ENCODE measurements at regions not wholly inside any gene's neighbourhood (a gene's known extent, or its start where the extent isn't known, plus 50 kb on each side); places are given as distances from the start of the nearest gene placed in this dataset.

- TF ChIP-seq EZH2 (IDR thresholded peaks at IDR 0.05; ENCODE audit: low read depth) (no peak), CTCF (conservative IDR thresholded peaks at IDR 0.05) (no peak)
These were observed 120.0 kb upstream of the JAG1 start for GRCh38 chr20:10793766-10794165.
